H1 (cell line): ENCODE measurements at regions not wholly inside any gene's neighbourhood (a gene's known extent, or its start where the extent isn't known, plus 50 kb on each side); places are given as distances from the start of the nearest gene placed in this dataset.

ENCODE experiments used
- CTCF ChIA-PET: fragments of 300-600 bp; sonication (Branson Sonifier 250); formaldehyde crosslinking; loops from one replicate; lab custom pipeline; 2021; ENCODE audit not compliant: partially characterized antibody; lab: Charles Lee
- POLR2A ChIA-PET: fragments of 300-600 bp; sonication (Branson Sonifier 250); formaldehyde crosslinking; loops from one replicate; lab custom pipeline; 2021; ENCODE audit warnings: inconsistent platforms; ENCODE audit not compliant: partially characterized antibody; lab: Charles Lee
- DNase-seq, 2 experiments: peaks; one replicate each; pipeline versions ENCODE4 v3.0.0 to v3.0.0-alpha.2; 2010 to 2022; ENCODE audit warnings: low spot score in 2 of 2, low read depth in 1 of 2, mixed read lengths in 1 of 2
- FAIRE-seq: peaks from 2 replicates; lab custom pipeline; 2011; peaks lifted over from hg19 to GRCh38; lab: Jason Lieb, UNC
- H2AFZ ChIP-seq: 2 replicates; pipeline ENCODE4 v1.8.1; 2012; ENCODE audit warnings: low read length, inconsistent platforms
- H2AK5ac ChIP-seq: 2 replicates; pipeline ENCODE4 v1.6.1; 2013; ENCODE audit warnings: low read depth, low read length
- H2BK120ac ChIP-seq: replicated peaks from 2 replicates; pipeline ENCODE3; 2013; ENCODE audit warnings: low read depth, low read length, inconsistent platforms
- H2BK12ac ChIP-seq: 2 replicates; pipeline ENCODE4 v1.6.1; 2013; ENCODE audit warnings: low read depth, low read length
- H2BK15ac ChIP-seq: 2 replicates; pipeline ENCODE4 v1.6.1; 2013; ENCODE audit warnings: low read length
- H2BK20ac ChIP-seq: 2 replicates; pipeline ENCODE4 v1.6.1; 2013; ENCODE audit warnings: low read length
- H2BK5ac ChIP-seq: 2 replicates; pipeline ENCODE4 v1.6.1; 2013; ENCODE audit warnings: low read depth, low read length
- H3K14ac ChIP-seq: 2 replicates; pipeline ENCODE4 v1.6.1; 2013; ENCODE audit warnings: inconsistent platforms; ENCODE audit not compliant: insufficient read length
- H3K18ac ChIP-seq: 2 replicates; pipeline ENCODE4 v1.6.1; 2013; ENCODE audit warnings: low read length; ENCODE audit errors: extremely low read depth
- H3K23ac ChIP-seq: 2 replicates; pipeline ENCODE4 v1.6.1; 2013; ENCODE audit warnings: inconsistent platforms; ENCODE audit not compliant: insufficient read length
- H3K23me2 ChIP-seq: 2 replicates; pipeline ENCODE4 v1.6.1; 2013; ENCODE audit warnings: low read depth, low read length
- H3K27ac ChIP-seq: 2 replicates; pipeline ENCODE4 v1.6.1; 2011; ENCODE audit warnings: low read depth, low read length, inconsistent platforms
- H3K27me3 ChIP-seq, 4 experiments: replicated peaks in 1 of 4; 1 replicate in 1 of 4; 2 replicates in 3 of 4; pipeline versions ENCODE4 v1.6.1 to v1.8.1; 2011 to 2013; ENCODE audit warnings: low read length in 3 of 4, mild to moderate bottlenecking in 3 of 4, inconsistent platforms in 2 of 4, mixed read lengths in 2 of 4, moderate library complexity in 1 of 4; ENCODE audit not compliant: control insufficient read depth in 3 of 4, insufficient read depth in 3 of 4; ENCODE audit errors: extremely low read depth in 1 of 4
- H3K36me3 ChIP-seq, 4 experiments: 2 replicates each; pipeline versions ENCODE4 v1.6.1 to v1.8.1; 2011 to 2013; ENCODE audit warnings: mild to moderate bottlenecking in 4 of 4, low read length in 3 of 4, moderate library complexity in 2 of 4, control low read depth in 1 of 4, inconsistent platforms in 1 of 4; ENCODE audit not compliant: insufficient read depth in 4 of 4, control insufficient read depth in 2 of 4
- H3K4ac ChIP-seq: replicated peaks from 2 replicates; pipeline ENCODE3; 2013; ENCODE audit warnings: low read length, low read depth, mixed read lengths, inconsistent platforms; ENCODE audit not compliant: insufficient read length
- H3K4me1 ChIP-seq, 4 experiments: replicated peaks in 1 of 4; 1 replicate in 1 of 4; 2 replicates in 3 of 4; pipeline versions ENCODE4 v1.6.1 to v1.8.1; 2011 to 2013; ENCODE audit warnings: low read length in 3 of 4, inconsistent platforms in 2 of 4, mixed read lengths in 1 of 4; ENCODE audit not compliant: insufficient read depth in 4 of 4, control insufficient read depth in 3 of 4
- H3K4me2 ChIP-seq, 2 experiments: 2 replicates each; pipeline versions ENCODE4 v1.6.1 to v1.8.1; 2011 to 2013; ENCODE audit warnings: low read depth in 2 of 2, low read length in 2 of 2, control low read depth in 1 of 2, inconsistent platforms in 1 of 2, mild to moderate bottlenecking in 1 of 2; ENCODE audit not compliant: insufficient read depth in 1 of 2
- H3K4me3 ChIP-seq, 4 experiments: fragments of 200-600, 300-600 bp in 1 of 4; sonication (generic), shearing (Covaris generic), sonication (Bioruptor Twin) in 1 of 4; 2 replicates each; pipeline versions ENCODE4 v1.5.1 to v1.8.1; 2011 to 2016; ENCODE audit warnings: low read length in 4 of 4, low read depth in 3 of 4, control low read depth in 2 of 4, inconsistent platforms in 2 of 4, mild to moderate bottlenecking in 2 of 4, mixed read lengths in 1 of 4, moderate library complexity in 1 of 4; ENCODE audit not compliant: insufficient read depth in 2 of 4; ENCODE audit errors: extremely low read depth in 1 of 4
- H3K56ac ChIP-seq: replicated peaks from 2 replicates; pipeline ENCODE3; 2013; ENCODE audit warnings: low read depth, mild to moderate bottlenecking, mixed read lengths, low read length, inconsistent platforms; ENCODE audit not compliant: insufficient read length
- H3K79me1 ChIP-seq: 2 replicates; pipeline ENCODE4 v1.6.1; 2013; ENCODE audit warnings: low read depth, low read length, control low read depth
- H3K79me2 ChIP-seq, 2 experiments: 2 replicates each; pipeline versions ENCODE4 v1.6.1 to v1.8.1; 2012 to 2013; ENCODE audit warnings: low read length in 2 of 2, mild to moderate bottlenecking in 2 of 2, inconsistent platforms in 1 of 2; ENCODE audit not compliant: insufficient read depth in 2 of 2, control insufficient read depth in 1 of 2
- H3K9ac ChIP-seq, 4 experiments: replicated peaks in 1 of 4; 1 replicate in 1 of 4; 2 replicates in 3 of 4; pipeline versions ENCODE4 v1.6.1 to v1.8.1; 2011 to 2013; ENCODE audit warnings: low read depth in 3 of 4, low read length in 3 of 4, control low read depth in 2 of 4, mild to moderate bottlenecking in 2 of 4, moderate library complexity in 2 of 4, inconsistent platforms in 1 of 4; ENCODE audit errors: extremely low read depth in 1 of 4
- H3K9me3 ChIP-seq, 2 experiments: 2 replicates each; pipeline versions ENCODE4 v1.6.1 to v1.8.1; 2012 to 2013; ENCODE audit warnings: mild to moderate bottlenecking in 2 of 2, moderate library complexity in 2 of 2, control low read depth in 1 of 2, inconsistent platforms in 1 of 2, low read depth in 1 of 2, low read length in 1 of 2, mixed read lengths in 1 of 2; ENCODE audit not compliant: insufficient read depth in 2 of 2
- H4K20me1 ChIP-seq, 2 experiments: replicated peaks in 1 of 2; 2 replicates each; pipeline versions ENCODE3 to v1.8.1; 2011 to 2013; ENCODE audit warnings: inconsistent platforms in 2 of 2, low read length in 2 of 2, mild to moderate bottlenecking in 1 of 2; ENCODE audit not compliant: insufficient read depth in 2 of 2, control insufficient read depth in 1 of 2
- H4K5ac ChIP-seq: 2 replicates; pipeline ENCODE4 v1.6.1; 2013; ENCODE audit warnings: low read length, low read depth, mixed read lengths, inconsistent platforms; ENCODE audit not compliant: insufficient read length
- H4K8ac ChIP-seq: 2 replicates; pipeline ENCODE4 v1.8.0; 2013; ENCODE audit warnings: mild to moderate bottlenecking, moderate library complexity, low read length, inconsistent platforms; ENCODE audit not compliant: insufficient read depth; ENCODE audit errors: extremely low read depth
- H4K91ac ChIP-seq: replicated peaks from 2 replicates; pipeline ENCODE3; 2013; ENCODE audit warnings: low read length, mixed read lengths, inconsistent platforms; ENCODE audit not compliant: insufficient read length
- ATF2 ChIP-seq: IDR thresholded peaks from 2 replicates; pipeline ENCODE4 v1.6.1; 2012; ENCODE audit warnings: low read length, inconsistent platforms
- CBX5 ChIP-seq: fragments of 300-800, 300-1000 bp; sonication (generic); IDR thresholded peaks from 2 replicates; pipeline ENCODE4 v1.7.1; 2016; ENCODE audit warnings: antibody characterized with exemption, low read length, low read depth
- EZH2 ChIP-seq: fragments of 200-600 bp; sonication (generic); IDR thresholded peaks from 2 replicates; pipeline ENCODE4 v1.7.1; 2012; ENCODE audit warnings: low read depth, mild to moderate bottlenecking, moderate library complexity, low read length, inconsistent platforms; ENCODE audit not compliant: severe bottlenecking
- JUN ChIP-seq: IDR thresholded peaks from 2 replicates; pipeline ENCODE4 v1.6.1; 2011; ENCODE audit warnings: low read depth, mild to moderate bottlenecking, improper control_type of control experiment, low read length
- RXRA ChIP-seq: IDR thresholded peaks from 2 replicates; pipeline ENCODE4 v1.6.1; 2011; ENCODE audit warnings: low read depth, mild to moderate bottlenecking, low read length, moderate library complexity; ENCODE audit not compliant: insufficient read depth
- TAF1 ChIP-seq: IDR thresholded peaks from 2 replicates; pipeline ENCODE4 v1.6.1; 2011; ENCODE audit warnings: mild to moderate bottlenecking, low read depth, low read length
- TEAD4 ChIP-seq: IDR thresholded peaks from 2 replicates; pipeline ENCODE4 v1.6.1; 2012; ENCODE audit warnings: low read depth, low read length, inconsistent platforms, mixed read lengths

GRCh38 chr3:34017757-34018156, 219.3 kb downstream of the PDCD6IP start:
- Histone ChIP-seq H3K4me3 (no peak overlapping the region), H4K8ac (no peak overlapping the region), H4K5ac (no peak overlapping the region), H3K4me1 (no peaks in the 10 kb centered on the region; a peak in 2 of 7 replicates), H3K9ac (no peak overlapping the region), H2AFZ (no peak overlapping the region), H3K79me2 (no peaks in the 10 kb centered on the region), H4K91ac (no peak overlapping the region), H3K27me3 (peaks cover 0 to 1% (median 0%) of the 10 kb centered on the region in 4 experiments; a peak in 1 of 7 replicates), H3K14ac (no peak overlapping the region), H3K23me2 (no peaks in the 10 kb centered on the region), H3K18ac (no peak overlapping the region), H2BK5ac (no peak overlapping the region), H3K4ac (no peak overlapping the region), H4K20me1 (no peaks in the 10 kb centered on the region), H3K56ac (no peak overlapping the region), H2AK5ac (no peak overlapping the region), H2BK15ac (no peak overlapping the region), H2BK20ac (no peak overlapping the region), H2BK120ac (no peak overlapping the region), H3K23ac (no peak overlapping the region), H3K36me3 (no peaks in the 10 kb centered on the region; a peak in 1 of 8 replicates), H2BK12ac (no peak overlapping the region), H3K9me3 (no peaks in the 10 kb centered on the region), H3K27ac (no peak overlapping the region), H3K4me2 (no peak overlapping the region), H3K79me1 (no peaks in the 10 kb centered on the region)
- FAIRE-seq (no peak), DNase-seq (no peak)
- POLR2A ChIA-PET: interaction anchor here (0.8 kb wide), 1 partner anchor 11 kb away, joined by 3 read pairs; no protein-coding TSS in a partner anchor
- CTCF ChIA-PET: interaction anchor here (0.7 to 3.1 kb wide), 6 partner anchors 10 to 666 kb away, joined by 3 to 13 read pairs (median 4); no protein-coding TSS in a partner anchor
- no peak for TF ChIP-seq ATF2
- no peak for TF ChIP-seq TAF1
- TF ChIP-seq CBX5: no peak
- TF ChIP-seq TEAD4: no peak
- no peak for TF ChIP-seq JUN
- TF ChIP-seq RXRA: no peak
- TF ChIP-seq EZH2: no peak
